Activated naive CD4-positive, alpha-beta T cell treated with anti-CD3 and anti-CD28 coated beads, Interleukin-2, amount 50 U/mL, for 24 hours (primary cell): ENCODE measurements at regions not wholly inside any gene's neighbourhood (a gene's known extent, or its start where the extent isn't known, plus 50 kb on each side); places are given as distances from the start of the nearest gene placed in this dataset.

Source experiments
- H3K27ac Mint-ChIP-seq: one replicate; pipeline ENCODE4 v1.8.0; 2021; ENCODE audit warnings: mild to moderate bottlenecking, mixed read lengths
- H3K27me3 Mint-ChIP-seq: one replicate; pipeline ENCODE4 v1.8.0; 2021; ENCODE audit warnings: mixed read lengths
- H3K36me3 Mint-ChIP-seq: one replicate; pipeline ENCODE4 v1.8.0; 2021; ENCODE audit warnings: mixed read lengths
- H3K4me1 Mint-ChIP-seq: one replicate; pipeline ENCODE4 v1.8.0; 2021; ENCODE audit warnings: mixed read lengths
- H3K4me3 Mint-ChIP-seq: one replicate; pipeline ENCODE4 v1.8.0; 2021; ENCODE audit warnings: mild to moderate bottlenecking, mixed read lengths
- H3K9me3 Mint-ChIP-seq: one replicate; pipeline ENCODE4 v1.8.0; 2021; ENCODE audit warnings: mixed read lengths

- Mint-ChIP-seq H3K27ac (no peak overlapping the region), H3K36me3 (no peaks in the 10 kb centered on the region), H3K27me3 (peaks cover 16% of the 10 kb centered on the region), H3K4me3 (no peak overlapping the region), H3K4me1 (no peaks in the 10 kb centered on the region), H3K9me3 (peaks cover 4% of the 10 kb centered on the region)
These were observed 53.8 kb downstream of the FZD10 start for GRCh38 chr12:130216031-130216430.

GRCh38 chr12:130218682-130219081 lies 56.4 kb downstream of the FZD10 start:
- Mint-ChIP-seq H3K9me3 (peaks cover 4% of the 10 kb centered on the region), H3K4me1 (no peaks in the 10 kb centered on the region), H3K27ac (peak overlapping the region; percentile 52), H3K4me3 (no peak overlapping the region), H3K36me3 (no peaks in the 10 kb centered on the region), H3K27me3 (peaks cover 19% of the 10 kb centered on the region)

GRCh38 chr12:130219929-130220705 lies 57.9 kb downstream of the FZD10 start:
- Mint-ChIP-seq H3K4me1 (no peaks in the 10 kb centered on the region), H3K4me3 (no peak overlapping the region), H3K27me3 (peaks cover 19% of the 10 kb centered on the region), H3K36me3 (no peaks in the 10 kb centered on the region), H3K27ac (no peak overlapping the region), H3K9me3 (peaks cover 4% of the 10 kb centered on the region)

- H3K9me3 Mint-ChIP-seq: peaks cover 4% of the 10 kb centered on the region
- H3K4me3 Mint-ChIP-seq: no peak overlapping the region
- H3K27me3 Mint-ChIP-seq: peaks cover 16% of the 10 kb centered on the region
These were observed 58.4 kb downstream of the FZD10 start for GRCh38 chr12:130220706-130221100.

GRCh38 chr12:130222519-130223218 lies 60.4 kb downstream of the FZD10 start:
- Mint-ChIP-seq H3K36me3 (no peaks in the 10 kb centered on the region), H3K4me1 (no peaks in the 10 kb centered on the region), H3K27me3 (peaks cover 13% of the 10 kb centered on the region), H3K4me3 (no peak overlapping the region), H3K9me3 (peaks cover under 1% of the 10 kb centered on the region), H3K27ac (no peak overlapping the region)

More at GRCh38 chr12:130220706-130221100, 58.4 kb downstream of the FZD10 start:
- Mint-ChIP-seq H3K4me1 (no peaks in the 10 kb centered on the region), H3K36me3 (no peaks in the 10 kb centered on the region), H3K27ac (no peak overlapping the region)

GRCh38 chr12:130223767-130224244 lies 61.5 kb downstream of the FZD10 start:
- Mint-ChIP-seq H3K4me1 (no peaks in the 10 kb centered on the region), H3K27ac (no peak overlapping the region), H3K4me3 (no peak overlapping the region), H3K36me3 (no peaks in the 10 kb centered on the region), H3K9me3 (peaks cover 3% of the 10 kb centered on the region), H3K27me3 (peaks cover 11% of the 10 kb centered on the region)

- Mint-ChIP-seq H3K36me3 (no peaks in the 10 kb centered on the region), H3K27me3 (peaks cover 11% of the 10 kb centered on the region), H3K4me3 (no peak overlapping the region), H3K4me1 (no peaks in the 10 kb centered on the region), H3K27ac (no peak overlapping the region), H3K9me3 (peaks cover 5% of the 10 kb centered on the region)
These were observed 62.3 kb downstream of the FZD10 start for GRCh38 chr12:130224613-130225012.

GRCh38 chr12:130225347-130225746 lies 63.1 kb downstream of the FZD10 start:
- H3K27me3 Mint-ChIP-seq: peaks cover 10% of the 10 kb centered on the region
- H3K36me3 Mint-ChIP-seq: peaks cover 2% of the 10 kb centered on the region
- no peak overlapping the region for H3K27ac Mint-ChIP-seq
- H3K4me1 Mint-ChIP-seq: no peaks in the 10 kb centered on the region
- peaks cover 5% of the 10 kb centered on the region for H3K9me3 Mint-ChIP-seq
- H3K4me3 Mint-ChIP-seq: no peak overlapping the region

- no peak overlapping the region for H3K27ac Mint-ChIP-seq
- H3K4me3 Mint-ChIP-seq: no peak overlapping the region
- H3K27me3 Mint-ChIP-seq: peaks cover 6% of the 10 kb centered on the region
- no peaks in the 10 kb centered on the region for H3K4me1 Mint-ChIP-seq
- peaks cover 2% of the 10 kb centered on the region for H3K36me3 Mint-ChIP-seq
- H3K9me3 Mint-ChIP-seq: peaks cover 5% of the 10 kb centered on the region
These were observed 63.9 kb downstream of the FZD10 start for GRCh38 chr12:130226126-130226525.

- Mint-ChIP-seq H3K27me3 (peaks cover 6% of the 10 kb centered on the region), H3K9me3 (peaks cover 5% of the 10 kb centered on the region), H3K4me3 (no peak overlapping the region), H3K4me1 (no peaks in the 10 kb centered on the region), H3K27ac (no peak overlapping the region), H3K36me3 (peaks cover 2% of the 10 kb centered on the region)
These were observed 64.5 kb downstream of the FZD10 start for GRCh38 chr12:130226771-130227170.

GRCh38 chr12:130227641-130228040 lies 65.4 kb downstream of the FZD10 start:
- peaks cover 7% of the 10 kb centered on the region for H3K27me3 Mint-ChIP-seq
- H3K4me1 Mint-ChIP-seq: no peaks in the 10 kb centered on the region
- H3K27ac Mint-ChIP-seq: no peak overlapping the region
- no peak overlapping the region for H3K4me3 Mint-ChIP-seq
- peaks cover 2% of the 10 kb centered on the region for H3K36me3 Mint-ChIP-seq
- peaks cover 5% of the 10 kb centered on the region for H3K9me3 Mint-ChIP-seq

- no peak overlapping the region for H3K4me3 Mint-ChIP-seq
- H3K4me1 Mint-ChIP-seq: no peaks in the 10 kb centered on the region
- H3K9me3 Mint-ChIP-seq: no peaks in the 10 kb centered on the region
- H3K27ac Mint-ChIP-seq: no peak overlapping the region
- no peaks in the 10 kb centered on the region for H3K36me3 Mint-ChIP-seq
- H3K27me3 Mint-ChIP-seq: peaks cover 20% of the 10 kb centered on the region
These were observed 74.2 kb downstream of the FZD10 start for GRCh38 chr12:130236446-130236845.

- Mint-ChIP-seq H3K4me1 (no peaks in the 10 kb centered on the region), H3K27ac (no peak overlapping the region), H3K36me3 (no peaks in the 10 kb centered on the region), H3K4me3 (no peak overlapping the region), H3K9me3 (no peaks in the 10 kb centered on the region), H3K27me3 (peaks cover 7% of the 10 kb centered on the region)
These were observed 78.7 kb downstream of the FZD10 start for GRCh38 chr12:130240831-130241590.

- H3K36me3 Mint-ChIP-seq: no peaks in the 10 kb centered on the region
- no peaks in the 10 kb centered on the region for H3K4me1 Mint-ChIP-seq
- no peak overlapping the region for H3K27ac Mint-ChIP-seq
- H3K4me3 Mint-ChIP-seq: no peak overlapping the region
- no peaks in the 10 kb centered on the region for H3K9me3 Mint-ChIP-seq
- H3K27me3 Mint-ChIP-seq: peaks cover 4% of the 10 kb centered on the region
These were observed 80.2 kb downstream of the FZD10 start for GRCh38 chr12:130242506-130242905.

GRCh38 chr12:130245251-130245650 lies 83.0 kb downstream of the FZD10 start:
- H3K36me3 Mint-ChIP-seq: no peaks in the 10 kb centered on the region
- H3K27ac Mint-ChIP-seq: no peak overlapping the region
- no peaks in the 10 kb centered on the region for H3K4me1 Mint-ChIP-seq
- H3K9me3 Mint-ChIP-seq: no peaks in the 10 kb centered on the region
- peaks cover 2% of the 10 kb centered on the region for H3K27me3 Mint-ChIP-seq
- no peak overlapping the region for H3K4me3 Mint-ChIP-seq

GRCh38 chr12:130246560-130246959 lies 84.3 kb downstream of the FZD10 start:
- H3K27ac Mint-ChIP-seq: no peak overlapping the region
- H3K27me3 Mint-ChIP-seq: no peaks in the 10 kb centered on the region
- no peaks in the 10 kb centered on the region for H3K9me3 Mint-ChIP-seq

More at GRCh38 chr12:130246560-130246959, 84.3 kb downstream of the FZD10 start:
- H3K4me1 Mint-ChIP-seq: no peaks in the 10 kb centered on the region
- H3K4me3 Mint-ChIP-seq: no peak overlapping the region
- no peaks in the 10 kb centered on the region for H3K36me3 Mint-ChIP-seq
